ENCODE measurements at regions not wholly inside any gene's neighbourhood (a gene's known extent, or its start where the extent isn't known, plus 50 kb on each side); places are given as distances from the start of the nearest gene placed in this dataset.

- no peak for TF ChIP-seq USF2 (IDR thresholded peaks at IDR 0.05; ENCODE audit: borderline replicate concordance, low read depth, low read length)
- no peak for TF ChIP-seq CTCF (IDR thresholded peaks at IDR 0.05)
- TF ChIP-seq SMC3 (IDR thresholded peaks at IDR 0.05; ENCODE audit: low read depth, low read length) = no peak
- no peak for TF ChIP-seq RXRA (IDR thresholded peaks at IDR 0.05; ENCODE audit: borderline replicate concordance, low read depth)
- no peak for TF ChIP-seq POLR2AphosphoS5 (IDR thresholded peaks at IDR 0.05; ENCODE audit: low read depth, low read length)
- TF ChIP-seq ZBTB33 (IDR thresholded peaks at IDR 0.05; ENCODE audit: borderline replicate concordance, low read depth) = no peak
- TF ChIP-seq RCOR1 (IDR thresholded peaks at IDR 0.05; ENCODE audit: low read length) = no peak
- no peak for TF ChIP-seq GABPA (IDR thresholded peaks at IDR 0.05; ENCODE audit: low read depth)
- TF ChIP-seq EP300 (IDR thresholded peaks at IDR 0.05; ENCODE audit: borderline replicate concordance in 1 of 2, low read depth in 1 of 2, low read length in 1 of 2) = no peak
- TF ChIP-seq SIN3A (IDR thresholded peaks at IDR 0.05; ENCODE audit: borderline replicate concordance, low read depth, low read length) = no peak
- no peak for TF ChIP-seq RAD21 (IDR thresholded peaks at IDR 0.05; ENCODE audit: low read length)
- no peak for TF ChIP-seq CHD2 (IDR thresholded peaks at IDR 0.05; ENCODE audit: low read length, partially characterized antibody)
Observed at GRCh38 chr10:3330663-3331062, 158.1 kb upstream of the PITRM1 start.

Data from SK-N-SH (cell line).